ENCODE measurements at regions not wholly inside any gene's neighbourhood (a gene's known extent, or its start where the extent isn't known, plus 50 kb on each side); places are given as distances from the start of the nearest gene placed in this dataset.
A peak's percentile ranks its signal among the peaks of the same experiment; 100 is the strongest.

DNA sequence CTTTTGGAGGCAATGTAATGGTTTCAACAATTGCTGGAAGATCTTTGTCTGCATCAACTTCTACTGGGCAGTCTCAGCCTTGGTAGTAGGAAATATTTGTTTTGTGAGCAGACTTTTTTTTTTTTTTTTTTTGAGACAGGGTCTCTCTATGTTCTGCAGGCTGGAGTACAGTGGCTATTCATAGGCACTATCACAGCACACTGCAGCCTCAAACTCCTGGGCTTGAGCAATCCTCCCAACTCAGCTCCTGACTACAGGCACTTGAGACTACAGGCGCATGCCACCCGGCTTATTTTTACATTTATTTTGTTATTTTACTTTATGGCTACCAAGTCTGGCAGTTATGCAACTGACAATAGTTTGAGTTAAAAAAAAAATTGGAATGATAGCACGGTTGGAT, 187.3 kb downstream of the SNX18 start:
- Histone ChIP-seq H3K9ac (no peak overlapping the region), H3K27me3 (ENCODE audit: insufficient read depth) (no peaks in the 10 kb centered on the region), H4K20me1 (ENCODE audit: insufficient read depth) (no peaks in the 10 kb centered on the region), H3K9me2 (no peaks in the 10 kb centered on the region), H3F3A (replicated peaks; ENCODE audit: insufficient read depth) (peaks cover 3% of the 10 kb centered on the region), H3K79me2 (ENCODE audit: insufficient read depth) (no peaks in the 10 kb centered on the region), H3K4me1 (ENCODE audit: control insufficient read depth in 1 of 2, insufficient read depth in 2 of 2, low read depth in 1 of 2, low read length in 1 of 2) (peaks cover 20 to 43% of the 10 kb centered on the region in 2 experiments; a peak in 3 of 4 replicates), H2AFZ (ENCODE audit: low read depth) (no peak overlapping the region), H3K27ac (ENCODE audit: low read depth in 2 of 2, low read length in 1 of 2) (no peak overlapping the region; a peak in 1 of 4 replicates), H3K9me3 (no peaks in the 10 kb centered on the region), H3K4me2 (no peak overlapping the region), H3K4me3 (ENCODE audit: low read depth in 2 of 2, low read length in 1 of 2) (no peak overlapping the region), H3K36me3 (replicated peaks in 1 of 2; ENCODE audit: control insufficient read depth in 1 of 2, insufficient read depth in 2 of 2, low read length in 1 of 2) (no peaks in the 10 kb centered on the region)
- ChIA-PET CTCF (no interaction called here), POLR2A (no interaction called here)
- DNase-seq: no peak
- no peak for TF ChIP-seq CHD2 (IDR thresholded peaks at IDR 0.05; ENCODE audit: low read length, partially characterized antibody)
- TF ChIP-seq FOSL2 (IDR thresholded peaks at IDR 0.05; ENCODE audit: borderline replicate concordance, low read depth): no peak
- TF ChIP-seq SIN3A (IDR thresholded peaks at IDR 0.05; ENCODE audit: borderline replicate concordance, low read depth, low read length): no peak
- TF ChIP-seq, protein P1, sequence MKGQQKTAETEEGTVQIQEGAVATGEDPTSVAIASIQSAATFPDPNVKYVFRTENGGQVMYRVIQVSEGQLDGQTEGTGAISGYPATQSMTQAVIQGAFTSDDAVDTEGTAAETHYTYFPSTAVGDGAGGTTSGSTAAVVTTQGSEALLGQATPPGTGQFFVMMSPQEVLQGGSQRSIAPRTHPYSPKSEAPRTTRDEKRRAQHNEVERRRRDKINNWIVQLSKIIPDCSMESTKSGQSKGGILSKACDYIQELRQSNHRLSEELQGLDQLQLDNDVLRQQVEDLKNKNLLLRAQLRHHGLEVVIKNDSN (IDR thresholded peaks at IDR 0.05; ENCODE audit: borderline replicate concordance, low read depth): no peak
- WGBS (ENCODE audit: low lambda C conversion rate): 78% methylated on average over 3 of the region's 3 CpGs

DNA sequence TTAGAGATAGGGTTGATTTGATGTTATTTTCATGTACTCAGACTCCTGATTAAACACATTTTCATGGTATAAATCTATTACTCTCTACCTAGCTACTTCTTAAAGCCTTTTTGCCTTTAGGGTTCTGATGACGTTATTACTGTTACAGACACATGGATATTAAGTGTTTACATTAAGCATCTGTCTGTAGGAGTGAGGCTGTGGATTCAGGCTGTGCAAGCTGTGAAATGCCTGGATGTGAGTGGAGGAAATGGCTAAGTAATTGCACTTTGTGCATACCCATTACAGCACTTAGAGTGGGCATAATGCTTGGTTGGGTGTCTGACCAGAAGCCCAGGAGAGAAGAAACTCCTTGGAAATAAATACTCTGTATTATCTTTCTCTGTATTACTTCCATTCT, 186.8 kb downstream of the SNX18 start:
- Histone ChIP-seq H3K9me2 (no peaks in the 10 kb centered on the region), H3K4me3 (ENCODE audit: low read depth in 2 of 2, low read length in 1 of 2) (no peak overlapping the region), H3K27ac (ENCODE audit: low read depth in 2 of 2, low read length in 1 of 2) (peak overlapping the region in 1 of 2 experiments; percentile 65; a peak in 2 of 4 replicates), H3K4me2 (no peak overlapping the region), H3K27me3 (ENCODE audit: insufficient read depth) (no peaks in the 10 kb centered on the region), H2AFZ (ENCODE audit: low read depth) (no peak overlapping the region), H3K79me2 (ENCODE audit: insufficient read depth) (no peaks in the 10 kb centered on the region), H3K4me1 (ENCODE audit: control insufficient read depth in 1 of 2, insufficient read depth in 2 of 2, low read depth in 1 of 2, low read length in 1 of 2) (peaks cover 20 to 43% of the 10 kb centered on the region in 2 experiments; a peak in 3 of 4 replicates), H3K9ac (no peak overlapping the region), H4K20me1 (ENCODE audit: insufficient read depth) (no peaks in the 10 kb centered on the region), H3F3A (replicated peaks; ENCODE audit: insufficient read depth) (peaks cover 3% of the 10 kb centered on the region), H3K36me3 (replicated peaks in 1 of 2; ENCODE audit: control insufficient read depth in 1 of 2, insufficient read depth in 2 of 2, low read length in 1 of 2) (no peaks in the 10 kb centered on the region), H3K9me3 (no peaks in the 10 kb centered on the region)
- DNase-seq: no peak
- ChIA-PET CTCF (interaction anchor here (0.5 kb wide), 1 partner anchor 155 kb away, joined by 3 read pairs; no protein-coding TSS in a partner anchor), POLR2A (no interaction called here)
- no peak for TF ChIP-seq NRF1 (IDR thresholded peaks at IDR 0.05; ENCODE audit: low read depth, low read length)
- TF ChIP-seq GABPA (IDR thresholded peaks at IDR 0.05; ENCODE audit: low read depth): no peak
- no peak for TF ChIP-seq POLR2AphosphoS5 (IDR thresholded peaks at IDR 0.05; ENCODE audit: low read depth, low read length)
- no peak for TF ChIP-seq FOXM1 (IDR thresholded peaks at IDR 0.05; ENCODE audit: low read depth)
- TF ChIP-seq SIN3A (IDR thresholded peaks at IDR 0.05; ENCODE audit: borderline replicate concordance, low read depth, low read length): no peak
- no peak for TF ChIP-seq FOXJ3 (CRISPR knock-in tag; IDR thresholded peaks at IDR 0.05)
- TF ChIP-seq, protein P2, sequence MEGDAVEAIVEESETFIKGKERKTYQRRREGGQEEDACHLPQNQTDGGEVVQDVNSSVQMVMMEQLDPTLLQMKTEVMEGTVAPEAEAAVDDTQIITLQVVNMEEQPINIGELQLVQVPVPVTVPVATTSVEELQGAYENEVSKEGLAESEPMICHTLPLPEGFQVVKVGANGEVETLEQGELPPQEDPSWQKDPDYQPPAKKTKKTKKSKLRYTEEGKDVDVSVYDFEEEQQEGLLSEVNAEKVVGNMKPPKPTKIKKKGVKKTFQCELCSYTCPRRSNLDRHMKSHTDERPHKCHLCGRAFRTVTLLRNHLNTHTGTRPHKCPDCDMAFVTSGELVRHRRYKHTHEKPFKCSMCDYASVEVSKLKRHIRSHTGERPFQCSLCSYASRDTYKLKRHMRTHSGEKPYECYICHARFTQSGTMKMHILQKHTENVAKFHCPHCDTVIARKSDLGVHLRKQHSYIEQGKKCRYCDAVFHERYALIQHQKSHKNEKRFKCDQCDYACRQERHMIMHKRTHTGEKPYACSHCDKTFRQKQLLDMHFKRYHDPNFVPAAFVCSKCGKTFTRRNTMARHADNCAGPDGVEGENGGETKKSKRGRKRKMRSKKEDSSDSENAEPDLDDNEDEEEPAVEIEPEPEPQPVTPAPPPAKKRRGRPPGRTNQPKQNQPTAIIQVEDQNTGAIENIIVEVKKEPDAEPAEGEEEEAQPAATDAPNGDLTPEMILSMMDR (IDR thresholded peaks at IDR 0.05): no peak
- TF ChIP-seq TEAD4 (IDR thresholded peaks at IDR 0.05; ENCODE audit: borderline replicate concordance, insufficient read depth): no peak
- no peak for TF ChIP-seq RFX5 (IDR thresholded peaks at IDR 0.05; ENCODE audit: low read length)
- TF ChIP-seq, protein P3, sequence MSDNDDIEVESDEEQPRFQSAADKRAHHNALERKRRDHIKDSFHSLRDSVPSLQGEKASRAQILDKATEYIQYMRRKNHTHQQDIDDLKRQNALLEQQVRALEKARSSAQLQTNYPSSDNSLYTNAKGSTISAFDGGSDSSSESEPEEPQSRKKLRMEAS (IDR thresholded peaks at IDR 0.05; ENCODE audit: low read depth): no peak
- no peak for TF ChIP-seq EZH2phosphoT487 (IDR thresholded peaks at IDR 0.05; ENCODE audit: borderline replicate concordance, low read depth)
- TF ChIP-seq SMC3 (IDR thresholded peaks at IDR 0.05; ENCODE audit: low read depth, low read length): no peak
- no peak for TF ChIP-seq MEF2A (IDR thresholded peaks at IDR 0.05; ENCODE audit: borderline replicate concordance, low read depth)
- TF ChIP-seq TCF12 (IDR thresholded peaks at IDR 0.05): no peak
- no peak for TF ChIP-seq RAD21 (IDR thresholded peaks at IDR 0.05; ENCODE audit: low read length)
- TF ChIP-seq, protein P4, sequence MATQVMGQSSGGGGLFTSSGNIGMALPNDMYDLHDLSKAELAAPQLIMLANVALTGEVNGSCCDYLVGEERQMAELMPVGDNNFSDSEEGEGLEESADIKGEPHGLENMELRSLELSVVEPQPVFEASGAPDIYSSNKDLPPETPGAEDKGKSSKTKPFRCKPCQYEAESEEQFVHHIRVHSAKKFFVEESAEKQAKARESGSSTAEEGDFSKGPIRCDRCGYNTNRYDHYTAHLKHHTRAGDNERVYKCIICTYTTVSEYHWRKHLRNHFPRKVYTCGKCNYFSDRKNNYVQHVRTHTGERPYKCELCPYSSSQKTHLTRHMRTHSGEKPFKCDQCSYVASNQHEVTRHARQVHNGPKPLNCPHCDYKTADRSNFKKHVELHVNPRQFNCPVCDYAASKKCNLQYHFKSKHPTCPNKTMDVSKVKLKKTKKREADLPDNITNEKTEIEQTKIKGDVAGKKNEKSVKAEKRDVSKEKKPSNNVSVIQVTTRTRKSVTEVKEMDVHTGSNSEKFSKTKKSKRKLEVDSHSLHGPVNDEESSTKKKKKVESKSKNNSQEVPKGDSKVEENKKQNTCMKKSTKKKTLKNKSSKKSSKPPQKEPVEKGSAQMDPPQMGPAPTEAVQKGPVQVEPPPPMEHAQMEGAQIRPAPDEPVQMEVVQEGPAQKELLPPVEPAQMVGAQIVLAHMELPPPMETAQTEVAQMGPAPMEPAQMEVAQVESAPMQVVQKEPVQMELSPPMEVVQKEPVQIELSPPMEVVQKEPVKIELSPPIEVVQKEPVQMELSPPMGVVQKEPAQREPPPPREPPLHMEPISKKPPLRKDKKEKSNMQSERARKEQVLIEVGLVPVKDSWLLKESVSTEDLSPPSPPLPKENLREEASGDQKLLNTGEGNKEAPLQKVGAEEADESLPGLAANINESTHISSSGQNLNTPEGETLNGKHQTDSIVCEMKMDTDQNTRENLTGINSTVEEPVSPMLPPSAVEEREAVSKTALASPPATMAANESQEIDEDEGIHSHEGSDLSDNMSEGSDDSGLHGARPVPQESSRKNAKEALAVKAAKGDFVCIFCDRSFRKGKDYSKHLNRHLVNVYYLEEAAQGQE (IDR thresholded peaks at IDR 0.05; ENCODE audit: low read depth, low read length): no peak
- no peak for TF ChIP-seq ELF1 (IDR thresholded peaks at IDR 0.05)
- TF ChIP-seq MXI1 (IDR thresholded peaks at IDR 0.05; ENCODE audit: low read depth, low read length): no peak
- TF ChIP-seq GATA2 (CRISPR knock-in tag; IDR thresholded peaks at IDR 0.05): no peak
- no peak for TF ChIP-seq RCOR1 (IDR thresholded peaks at IDR 0.05; ENCODE audit: low read length)
- 28% methylated on average over 1 of the region's 1 CpG for WGBS (ENCODE audit: low lambda C conversion rate)

Measured in SK-N-SH (cell line).